HCT116 (cell line): ENCODE measurements at regions not wholly inside any gene's neighbourhood (a gene's known extent, or its start where the extent isn't known, plus 50 kb on each side); places are given as distances from the start of the nearest gene placed in this dataset.

Experiments
- CBX3 ChIP-seq: IDR thresholded peaks from 2 replicates; pipeline ENCODE4 v1.6.1; 2012; ENCODE audit warnings: low read depth
- EZH2 ChIP-seq: fragments of 200-600 bp; sonication (generic); IDR thresholded peaks from 2 replicates; pipeline ENCODE4 v1.6.1; 2017; ENCODE audit warnings: antibody characterized with exemption, mixed run types
- EZH2phosphoT487 ChIP-seq: fragments of 200-600 bp; IDR thresholded peaks from 2 replicates; pipeline ENCODE4 v1.6.1; 2018; ENCODE audit warnings: antibody characterized with exemption, borderline replicate concordance
- JUND ChIP-seq: IDR thresholded peaks from 2 replicates; pipeline ENCODE4 v1.6.1; 2012
- POLR2A ChIP-seq: IDR thresholded peaks from 2 replicates; pipeline ENCODE4 v1.7.0; 2011; ENCODE audit warnings: borderline replicate concordance; ENCODE audit not compliant: insufficient read depth, insufficient read length; ENCODE audit errors: extremely low read depth
- POLR2AphosphoS5 ChIP-seq: IDR thresholded peaks from 2 replicates; pipeline ENCODE4 v1.6.1; 2011; ENCODE audit warnings: mild to moderate bottlenecking, low read depth, low read length, moderate library complexity
- REST ChIP-seq: IDR thresholded peaks from 2 replicates; pipeline ENCODE4 v1.6.1; 2012; ENCODE audit warnings: low read depth
- TF ChIP-seq, protein P1 (sequence below), 3 experiments: fragments of 200-600 bp in 1 of 3; sonication (generic) in 1 of 3; IDR thresholded peaks in 2 of 3; conservative IDR thresholded peaks in 1 of 3; 2 replicates each; pipeline ENCODE4 v1.5.1; 2012 to 2017; ENCODE audit warnings: low read depth in 2 of 3, low read length in 2 of 3, antibody characterized with exemption in 1 of 3, borderline replicate concordance in 1 of 3, control low read depth in 1 of 3, mild to moderate bottlenecking in 1 of 3, mixed read lengths in 1 of 3, mixed run types in 1 of 3, moderate library complexity in 1 of 3; ENCODE audit not compliant: insufficient read depth in 1 of 3
- TF ChIP-seq, protein P2 (sequence below): IDR thresholded peaks from 2 replicates; pipeline ENCODE4 v1.6.1; 2011; ENCODE audit warnings: mild to moderate bottlenecking, low read length, moderate library complexity; ENCODE audit not compliant: insufficient replicate concordance; ENCODE audit errors: extremely low read depth

DNA sequence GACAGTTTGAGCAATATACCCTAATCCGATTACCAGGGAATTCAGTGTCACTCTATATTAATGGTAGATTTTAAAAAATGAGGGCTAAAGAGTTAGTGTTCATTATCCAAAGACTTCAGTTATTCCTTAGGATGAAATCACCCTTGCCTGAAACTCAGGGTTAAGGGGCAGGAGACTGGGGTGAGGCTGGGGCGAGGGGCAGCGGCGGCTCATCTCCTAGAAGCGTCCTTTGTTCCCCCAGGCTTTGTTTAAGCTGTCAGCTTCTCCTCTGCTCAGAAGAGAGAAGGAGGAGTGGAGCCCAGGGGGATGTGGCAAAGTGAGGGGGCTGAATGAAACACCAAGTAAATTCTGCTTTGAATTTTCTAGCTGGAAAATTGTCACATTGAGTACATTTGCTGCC, 117.7 kb upstream of the ELAC2 start:
- TF ChIP-seq, protein P1, sequence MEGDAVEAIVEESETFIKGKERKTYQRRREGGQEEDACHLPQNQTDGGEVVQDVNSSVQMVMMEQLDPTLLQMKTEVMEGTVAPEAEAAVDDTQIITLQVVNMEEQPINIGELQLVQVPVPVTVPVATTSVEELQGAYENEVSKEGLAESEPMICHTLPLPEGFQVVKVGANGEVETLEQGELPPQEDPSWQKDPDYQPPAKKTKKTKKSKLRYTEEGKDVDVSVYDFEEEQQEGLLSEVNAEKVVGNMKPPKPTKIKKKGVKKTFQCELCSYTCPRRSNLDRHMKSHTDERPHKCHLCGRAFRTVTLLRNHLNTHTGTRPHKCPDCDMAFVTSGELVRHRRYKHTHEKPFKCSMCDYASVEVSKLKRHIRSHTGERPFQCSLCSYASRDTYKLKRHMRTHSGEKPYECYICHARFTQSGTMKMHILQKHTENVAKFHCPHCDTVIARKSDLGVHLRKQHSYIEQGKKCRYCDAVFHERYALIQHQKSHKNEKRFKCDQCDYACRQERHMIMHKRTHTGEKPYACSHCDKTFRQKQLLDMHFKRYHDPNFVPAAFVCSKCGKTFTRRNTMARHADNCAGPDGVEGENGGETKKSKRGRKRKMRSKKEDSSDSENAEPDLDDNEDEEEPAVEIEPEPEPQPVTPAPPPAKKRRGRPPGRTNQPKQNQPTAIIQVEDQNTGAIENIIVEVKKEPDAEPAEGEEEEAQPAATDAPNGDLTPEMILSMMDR (IDR thresholded peaks at IDR 0.05 in 2 of 3, conservative IDR thresholded peaks at IDR 0.05 in 1 of 3; ENCODE audit: borderline replicate concordance in 1 of 3, insufficient read depth in 1 of 3, low read depth in 2 of 3, low read length in 2 of 3), result no peak
- TF ChIP-seq EZH2phosphoT487 (no peak), POLR2A (no peak), CBX3 (no peak), POLR2AphosphoS5 (no peak), JUND (no peak), EZH2 (no peak), REST (no peak)
- TF ChIP-seq, protein P2, sequence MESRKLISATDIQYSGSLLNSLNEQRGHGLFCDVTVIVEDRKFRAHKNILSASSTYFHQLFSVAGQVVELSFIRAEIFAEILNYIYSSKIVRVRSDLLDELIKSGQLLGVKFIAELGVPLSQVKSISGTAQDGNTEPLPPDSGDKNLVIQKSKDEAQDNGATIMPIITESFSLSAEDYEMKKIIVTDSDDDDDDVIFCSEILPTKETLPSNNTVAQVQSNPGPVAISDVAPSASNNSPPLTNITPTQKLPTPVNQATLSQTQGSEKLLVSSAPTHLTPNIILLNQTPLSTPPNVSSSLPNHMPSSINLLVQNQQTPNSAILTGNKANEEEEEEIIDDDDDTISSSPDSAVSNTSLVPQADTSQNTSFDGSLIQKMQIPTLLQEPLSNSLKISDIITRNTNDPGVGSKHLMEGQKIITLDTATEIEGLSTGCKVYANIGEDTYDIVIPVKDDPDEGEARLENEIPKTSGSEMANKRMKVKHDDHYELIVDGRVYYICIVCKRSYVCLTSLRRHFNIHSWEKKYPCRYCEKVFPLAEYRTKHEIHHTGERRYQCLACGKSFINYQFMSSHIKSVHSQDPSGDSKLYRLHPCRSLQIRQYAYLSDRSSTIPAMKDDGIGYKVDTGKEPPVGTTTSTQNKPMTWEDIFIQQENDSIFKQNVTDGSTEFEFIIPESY, result no peak
